ENCODE measurements at regions not wholly inside any gene's neighbourhood (a gene's known extent, or its start where the extent isn't known, plus 50 kb on each side); places are given as distances from the start of the nearest gene placed in this dataset.
A peak's percentile ranks its signal among the peaks of the same experiment; 100 is the strongest.

DNA sequence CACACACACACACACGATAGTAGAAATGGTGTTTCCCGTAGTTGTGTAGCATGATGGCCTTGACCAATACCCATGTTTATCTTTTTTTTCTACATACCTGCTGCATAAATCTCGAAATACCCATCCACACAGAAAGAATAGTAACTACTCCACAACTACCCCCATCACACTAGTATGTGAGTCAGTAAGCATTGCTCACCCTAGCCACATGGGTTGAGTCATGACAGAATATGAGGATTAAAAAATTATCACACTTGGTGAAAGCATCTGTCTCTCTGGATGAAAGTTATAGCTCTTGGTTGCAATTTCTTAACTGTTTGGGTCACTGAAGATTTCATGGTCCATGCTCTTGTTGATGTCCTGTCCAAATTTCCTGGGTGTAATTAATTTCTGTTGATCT lies 103.4 kb upstream of the MDFIC start:
- no peaks in the 10 kb centered on the region for H3K36me3 ChIP-seq (ENCODE audit: control insufficient read depth in 1 of 2, insufficient read depth in 2 of 2, low read length in 2 of 2)
- ChIA-PET CTCF (no interaction called here), RAD21 (ENCODE audit: low non-redundant PET in 1 of 2, low total read pairs in 2 of 2, uncharacterized antibody in 2 of 2, unreplicated experiment in 2 of 2) (no interaction called here), POLR2A (interaction anchor here (0.6 kb wide), 1 partner anchor 752 kb away, joined by 3 read pairs; no protein-coding TSS in a partner anchor)
- H3K4me1 ChIP-seq (ENCODE audit: control insufficient read depth in 1 of 2, insufficient read depth in 2 of 2, low read length in 2 of 2): peaks cover 9 to 25% of the 10 kb centered on the region in 2 experiments
- ATAC-seq (peak; percentile 54), DNase-seq (ENCODE audit: low read depth, low spot score) (peak; percentile 22)
- H3K27me3 ChIP-seq (ENCODE audit: insufficient read depth, low read length): no peaks in the 10 kb centered on the region
- peak overlapping the region; percentile 91 for H2AFZ ChIP-seq (ENCODE audit: low read depth, low read length, poor library complexity, severe bottlenecking)
- no TSS peak for BruUV-seq (replicated peaks)
- TF ChIP-seq, protein P1, sequence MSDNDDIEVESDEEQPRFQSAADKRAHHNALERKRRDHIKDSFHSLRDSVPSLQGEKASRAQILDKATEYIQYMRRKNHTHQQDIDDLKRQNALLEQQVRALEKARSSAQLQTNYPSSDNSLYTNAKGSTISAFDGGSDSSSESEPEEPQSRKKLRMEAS (IDR thresholded peaks at IDR 0.05): peak; percentile 41; the same call in 1 of the 2 replicates
- TF ChIP-seq JUND (IDR thresholded peaks at IDR 0.05): peak; percentile 61; the same call in 1 of the 2 replicates
- TF ChIP-seq, protein P2, sequence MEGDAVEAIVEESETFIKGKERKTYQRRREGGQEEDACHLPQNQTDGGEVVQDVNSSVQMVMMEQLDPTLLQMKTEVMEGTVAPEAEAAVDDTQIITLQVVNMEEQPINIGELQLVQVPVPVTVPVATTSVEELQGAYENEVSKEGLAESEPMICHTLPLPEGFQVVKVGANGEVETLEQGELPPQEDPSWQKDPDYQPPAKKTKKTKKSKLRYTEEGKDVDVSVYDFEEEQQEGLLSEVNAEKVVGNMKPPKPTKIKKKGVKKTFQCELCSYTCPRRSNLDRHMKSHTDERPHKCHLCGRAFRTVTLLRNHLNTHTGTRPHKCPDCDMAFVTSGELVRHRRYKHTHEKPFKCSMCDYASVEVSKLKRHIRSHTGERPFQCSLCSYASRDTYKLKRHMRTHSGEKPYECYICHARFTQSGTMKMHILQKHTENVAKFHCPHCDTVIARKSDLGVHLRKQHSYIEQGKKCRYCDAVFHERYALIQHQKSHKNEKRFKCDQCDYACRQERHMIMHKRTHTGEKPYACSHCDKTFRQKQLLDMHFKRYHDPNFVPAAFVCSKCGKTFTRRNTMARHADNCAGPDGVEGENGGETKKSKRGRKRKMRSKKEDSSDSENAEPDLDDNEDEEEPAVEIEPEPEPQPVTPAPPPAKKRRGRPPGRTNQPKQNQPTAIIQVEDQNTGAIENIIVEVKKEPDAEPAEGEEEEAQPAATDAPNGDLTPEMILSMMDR (IDR thresholded peaks at IDR 0.05 in 2 of 3, conservative IDR thresholded peaks at IDR 0.05 in 1 of 3; ENCODE audit: borderline replicate concordance in 1 of 3, insufficient read depth in 1 of 3, low read depth in 2 of 3, low read length in 2 of 3): no peak
- TF ChIP-seq CBX3 (IDR thresholded peaks at IDR 0.05; ENCODE audit: low read depth): no peak
- TF ChIP-seq ELF1 (IDR thresholded peaks at IDR 0.05; ENCODE audit: borderline replicate concordance, low read depth): no peak
- peak; percentile 61; the same call in 1 of the 2 replicates for TF ChIP-seq FOSL1 (IDR thresholded peaks at IDR 0.05; ENCODE audit: low read depth)
- TF ChIP-seq, protein P3, sequence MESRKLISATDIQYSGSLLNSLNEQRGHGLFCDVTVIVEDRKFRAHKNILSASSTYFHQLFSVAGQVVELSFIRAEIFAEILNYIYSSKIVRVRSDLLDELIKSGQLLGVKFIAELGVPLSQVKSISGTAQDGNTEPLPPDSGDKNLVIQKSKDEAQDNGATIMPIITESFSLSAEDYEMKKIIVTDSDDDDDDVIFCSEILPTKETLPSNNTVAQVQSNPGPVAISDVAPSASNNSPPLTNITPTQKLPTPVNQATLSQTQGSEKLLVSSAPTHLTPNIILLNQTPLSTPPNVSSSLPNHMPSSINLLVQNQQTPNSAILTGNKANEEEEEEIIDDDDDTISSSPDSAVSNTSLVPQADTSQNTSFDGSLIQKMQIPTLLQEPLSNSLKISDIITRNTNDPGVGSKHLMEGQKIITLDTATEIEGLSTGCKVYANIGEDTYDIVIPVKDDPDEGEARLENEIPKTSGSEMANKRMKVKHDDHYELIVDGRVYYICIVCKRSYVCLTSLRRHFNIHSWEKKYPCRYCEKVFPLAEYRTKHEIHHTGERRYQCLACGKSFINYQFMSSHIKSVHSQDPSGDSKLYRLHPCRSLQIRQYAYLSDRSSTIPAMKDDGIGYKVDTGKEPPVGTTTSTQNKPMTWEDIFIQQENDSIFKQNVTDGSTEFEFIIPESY (IDR thresholded peaks at IDR 0.05; ENCODE audit: extremely low read depth, insufficient replicate concordance, low read length): no peak
- no peak for TF ChIP-seq SRF (IDR thresholded peaks at IDR 0.05; ENCODE audit: low read depth)
- no peak for TF ChIP-seq ZNF274 (IDR thresholded peaks at IDR 0.05; ENCODE audit: low read depth, low read length)
- TF ChIP-seq, protein P4, sequence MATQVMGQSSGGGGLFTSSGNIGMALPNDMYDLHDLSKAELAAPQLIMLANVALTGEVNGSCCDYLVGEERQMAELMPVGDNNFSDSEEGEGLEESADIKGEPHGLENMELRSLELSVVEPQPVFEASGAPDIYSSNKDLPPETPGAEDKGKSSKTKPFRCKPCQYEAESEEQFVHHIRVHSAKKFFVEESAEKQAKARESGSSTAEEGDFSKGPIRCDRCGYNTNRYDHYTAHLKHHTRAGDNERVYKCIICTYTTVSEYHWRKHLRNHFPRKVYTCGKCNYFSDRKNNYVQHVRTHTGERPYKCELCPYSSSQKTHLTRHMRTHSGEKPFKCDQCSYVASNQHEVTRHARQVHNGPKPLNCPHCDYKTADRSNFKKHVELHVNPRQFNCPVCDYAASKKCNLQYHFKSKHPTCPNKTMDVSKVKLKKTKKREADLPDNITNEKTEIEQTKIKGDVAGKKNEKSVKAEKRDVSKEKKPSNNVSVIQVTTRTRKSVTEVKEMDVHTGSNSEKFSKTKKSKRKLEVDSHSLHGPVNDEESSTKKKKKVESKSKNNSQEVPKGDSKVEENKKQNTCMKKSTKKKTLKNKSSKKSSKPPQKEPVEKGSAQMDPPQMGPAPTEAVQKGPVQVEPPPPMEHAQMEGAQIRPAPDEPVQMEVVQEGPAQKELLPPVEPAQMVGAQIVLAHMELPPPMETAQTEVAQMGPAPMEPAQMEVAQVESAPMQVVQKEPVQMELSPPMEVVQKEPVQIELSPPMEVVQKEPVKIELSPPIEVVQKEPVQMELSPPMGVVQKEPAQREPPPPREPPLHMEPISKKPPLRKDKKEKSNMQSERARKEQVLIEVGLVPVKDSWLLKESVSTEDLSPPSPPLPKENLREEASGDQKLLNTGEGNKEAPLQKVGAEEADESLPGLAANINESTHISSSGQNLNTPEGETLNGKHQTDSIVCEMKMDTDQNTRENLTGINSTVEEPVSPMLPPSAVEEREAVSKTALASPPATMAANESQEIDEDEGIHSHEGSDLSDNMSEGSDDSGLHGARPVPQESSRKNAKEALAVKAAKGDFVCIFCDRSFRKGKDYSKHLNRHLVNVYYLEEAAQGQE (IDR thresholded peaks at IDR 0.05; ENCODE audit: low read depth): no peak
- no peak overlapping the region for H3K4me3 ChIP-seq (replicated peaks in 1 of 2; ENCODE audit: low read depth in 1 of 2, low read length in 2 of 2)
- H3K9me2 ChIP-seq (ENCODE audit: insufficient read depth): no peaks in the 10 kb centered on the region
- no peak overlapping the region for H3K9ac ChIP-seq (ENCODE audit: low read length)
- H3K27ac ChIP-seq (ENCODE audit: low read depth, low read length): no peak overlapping the region
- H4K20me1 ChIP-seq (ENCODE audit: insufficient read depth): no peaks in the 10 kb centered on the region
- peak overlapping the region; percentile 47 for H3K4me2 ChIP-seq (ENCODE audit: low read length)
- intact Hi-C loops (cut with micrococcal nuclease): no loop called here
- H3K9me3 ChIP-seq (ENCODE audit: control insufficient read depth in 1 of 2, insufficient read depth in 1 of 2, low read depth in 1 of 2, low read length in 2 of 2): no peaks in the 10 kb centered on the region
- no peaks in the 10 kb centered on the region for H3K79me2 ChIP-seq (ENCODE audit: insufficient read depth, low read length)

Data from HCT116 (cell line).